Astrocyte (in vitro differentiated cells and primary cell): ENCODE measurements at regions not wholly inside any gene's neighbourhood (a gene's known extent, or its start where the extent isn't known, plus 50 kb on each side); places are given as distances from the start of the nearest gene placed in this dataset.

Source experiments
- DNase-seq: peaks from one replicate; pipeline ENCODE4 v3.0.0-alpha.2; 2010; ENCODE audit warnings: low read depth
- FAIRE-seq: peaks from 2 replicates; lab custom pipeline; 2011; peaks lifted over from hg19 to GRCh38; lab: Jason Lieb, UNC
- H2AFZ ChIP-seq: 2 replicates; pipeline ENCODE4 v1.6.0; 2012; ENCODE audit warnings: low read depth, low read length, inconsistent platforms
- H3K27ac ChIP-seq: 2 replicates; pipeline ENCODE4 v1.5.1; 2011; ENCODE audit warnings: low read depth, low read length, inconsistent platforms
- H3K27me3 ChIP-seq: 2 replicates; pipeline ENCODE4 v1.6.0; 2011; ENCODE audit warnings: low read length, inconsistent platforms; ENCODE audit not compliant: insufficient read depth
- H3K36me3 ChIP-seq: 2 replicates; pipeline ENCODE4 v1.5.1; 2011; ENCODE audit warnings: low read length, inconsistent platforms; ENCODE audit not compliant: insufficient read depth
- H3K4me1 ChIP-seq: 2 replicates; pipeline ENCODE4 v1.5.1; 2011; ENCODE audit warnings: low read length, inconsistent platforms; ENCODE audit not compliant: insufficient read depth
- H3K4me2 ChIP-seq: 2 replicates; pipeline ENCODE4 v1.6.0; 2012; ENCODE audit warnings: low read length, inconsistent platforms
- H3K4me3 ChIP-seq: 2 replicates; pipeline ENCODE4 v1.5.1; 2011; ENCODE audit warnings: low read depth, mild to moderate bottlenecking, low read length, inconsistent platforms; ENCODE audit not compliant: insufficient read depth
- H3K79me2 ChIP-seq: 2 replicates; pipeline ENCODE4 v1.6.0; 2012; ENCODE audit warnings: mild to moderate bottlenecking, low read length, inconsistent platforms; ENCODE audit not compliant: insufficient read depth
- H3K9ac ChIP-seq: 2 replicates; pipeline ENCODE4 v1.6.0; 2012; ENCODE audit warnings: mild to moderate bottlenecking, low read length, inconsistent platforms
- H3K9me3 ChIP-seq: 2 replicates; pipeline ENCODE4 v1.5.1; 2012; ENCODE audit warnings: low read depth, mild to moderate bottlenecking, low read length, inconsistent platforms; ENCODE audit not compliant: insufficient read depth
- H4K20me1 ChIP-seq: 2 replicates; pipeline ENCODE4 v1.6.0; 2012; ENCODE audit warnings: low read length, inconsistent platforms; ENCODE audit not compliant: insufficient read depth
- H3K27ac Mint-ChIP-seq: one replicate; pipeline ENCODE4 v1.8.0; 2021; ENCODE audit warnings: mild to moderate bottlenecking, mixed read lengths; ENCODE audit not compliant: unreplicated experiment
- H3K27me3 Mint-ChIP-seq: one replicate; pipeline ENCODE4 v1.8.0; 2021; ENCODE audit warnings: low read depth, mixed read lengths; ENCODE audit not compliant: unreplicated experiment
- H3K36me3 Mint-ChIP-seq: one replicate; pipeline ENCODE4 v1.8.0; 2021; ENCODE audit warnings: low read depth, mixed read lengths; ENCODE audit not compliant: unreplicated experiment
- H3K4me1 Mint-ChIP-seq: one replicate; pipeline ENCODE4 v1.8.0; 2021; ENCODE audit warnings: low read depth, mixed read lengths; ENCODE audit not compliant: unreplicated experiment
- H3K4me3 Mint-ChIP-seq: one replicate; pipeline ENCODE4 v1.8.0; 2021; ENCODE audit warnings: mild to moderate bottlenecking, moderate library complexity, mixed read lengths; ENCODE audit not compliant: unreplicated experiment
- H3K9me3 Mint-ChIP-seq: one replicate; pipeline ENCODE4 v1.8.0; 2021; ENCODE audit warnings: mild to moderate bottlenecking, mixed read lengths; ENCODE audit not compliant: unreplicated experiment
- CTCF ChIP-seq: IDR thresholded peaks from 2 replicates; pipeline ENCODE4 v1.5.1; 2011; ENCODE audit warnings: low read depth, mild to moderate bottlenecking, inconsistent platforms, low read length, moderate library complexity; ENCODE audit not compliant: insufficient read depth
- EZH2 ChIP-seq: IDR thresholded peaks from 2 replicates; pipeline ENCODE4 v1.6.1; 2012; ENCODE audit warnings: mild to moderate bottlenecking, low read length, inconsistent platforms; ENCODE audit not compliant: insufficient read depth

- peaks cover 3% of the 10 kb centered on the region for H3K9me3 Mint-ChIP-seq
- H3K4me3 ChIP-seq, result no peak overlapping the region
- no peaks in the 10 kb centered on the region for H3K36me3 Mint-ChIP-seq
- no peaks in the 10 kb centered on the region for H3K36me3 ChIP-seq
- H3K27me3 ChIP-seq, result no peaks in the 10 kb centered on the region
- FAIRE-seq (peak; percentile 54), DNase-seq (peak; percentile 70)
- H3K27ac ChIP-seq, result no peak overlapping the region
- H3K4me3 Mint-ChIP-seq, result no peak overlapping the region
- no peaks in the 10 kb centered on the region for H4K20me1 ChIP-seq
- H3K4me2 ChIP-seq, result no peak overlapping the region
- H3K27me3 Mint-ChIP-seq, result no peaks in the 10 kb centered on the region
- H3K4me1 ChIP-seq, result peaks cover 7% of the 10 kb centered on the region
- TF ChIP-seq EZH2 (no peak), CTCF (no peak)
- H3K9ac ChIP-seq, result no peak overlapping the region
- no peaks in the 10 kb centered on the region for H3K79me2 ChIP-seq
- H2AFZ ChIP-seq, result no peak overlapping the region
- H3K27ac Mint-ChIP-seq, result peak overlapping the region; percentile 9
- H3K9me3 ChIP-seq, result no peaks in the 10 kb centered on the region
- H3K4me1 Mint-ChIP-seq, result peaks cover 25% of the 10 kb centered on the region
Measured at GRCh38 chr1:98340511-98340910, 321.0 kb upstream of the SNX7 start.

DNA sequence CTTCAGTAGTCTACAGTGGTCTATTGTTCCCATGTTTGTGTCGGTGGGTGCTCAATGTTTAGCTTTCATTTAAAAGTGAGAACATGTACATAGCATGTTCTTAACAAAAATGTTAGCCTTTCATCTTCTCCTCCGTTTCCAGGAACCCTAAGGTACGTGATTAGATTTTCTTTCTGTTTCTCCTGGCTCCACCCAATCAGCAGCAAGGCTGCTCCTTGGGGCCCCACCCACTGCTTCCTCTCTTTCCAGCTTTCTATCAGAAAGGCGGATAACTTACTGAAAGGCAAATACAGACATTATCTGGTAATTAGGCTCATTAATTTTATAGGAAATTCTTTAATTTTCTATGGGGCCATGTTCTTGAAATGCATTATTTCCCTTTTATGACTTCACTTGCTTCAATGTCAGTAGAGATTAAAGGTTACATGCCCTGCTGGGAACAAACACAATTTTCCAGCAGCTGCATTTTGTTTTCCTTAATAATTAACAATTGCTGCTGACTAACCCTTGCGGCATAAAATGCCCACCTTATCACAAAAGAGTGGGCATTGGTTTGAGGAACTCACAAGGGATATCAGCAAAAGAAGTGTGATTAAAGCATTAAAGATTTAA lies 324.9 kb upstream of the SNX7 start:
- H3K4me3 Mint-ChIP-seq, result no peak overlapping the region
- H3K27me3 Mint-ChIP-seq, result no peaks in the 10 kb centered on the region
- Histone ChIP-seq H4K20me1 (no peaks in the 10 kb centered on the region), H3K79me2 (no peaks in the 10 kb centered on the region), H3K4me1 (peaks cover 4% of the 10 kb centered on the region), H3K9ac (no peak overlapping the region), H3K4me2 (no peak overlapping the region), H3K4me3 (no peak overlapping the region), H2AFZ (no peak overlapping the region), H3K27ac (no peak overlapping the region), H3K36me3 (no peaks in the 10 kb centered on the region), H3K27me3 (no peaks in the 10 kb centered on the region), H3K9me3 (no peaks in the 10 kb centered on the region)
- peaks cover 6% of the 10 kb centered on the region for H3K9me3 Mint-ChIP-seq
- no peaks in the 10 kb centered on the region for H3K36me3 Mint-ChIP-seq
- no peak overlapping the region for H3K27ac Mint-ChIP-seq
- DNase-seq (no peak), FAIRE-seq (no peak)
- H3K4me1 Mint-ChIP-seq, result peaks cover 7% of the 10 kb centered on the region
- TF ChIP-seq EZH2 (no peak), CTCF (no peak)

GRCh38 chr1:98333936-98334335 lies 327.6 kb upstream of the SNX7 start:
- Histone ChIP-seq H4K20me1 (no peaks in the 10 kb centered on the region), H2AFZ (no peak overlapping the region), H3K36me3 (no peaks in the 10 kb centered on the region), H3K4me2 (no peak overlapping the region), H3K4me3 (no peak overlapping the region), H3K4me1 (peaks cover 10% of the 10 kb centered on the region), H3K79me2 (no peaks in the 10 kb centered on the region), H3K9me3 (no peaks in the 10 kb centered on the region), H3K27me3 (no peaks in the 10 kb centered on the region), H3K27ac (no peak overlapping the region), H3K9ac (no peak overlapping the region)
- H3K4me1 Mint-ChIP-seq, result peaks cover 9% of the 10 kb centered on the region
- no peak overlapping the region for H3K27ac Mint-ChIP-seq
- TF ChIP-seq EZH2 (no peak), CTCF (no peak)
- DNase-seq (no peak), FAIRE-seq (no peak)
- no peaks in the 10 kb centered on the region for H3K36me3 Mint-ChIP-seq
- H3K4me3 Mint-ChIP-seq, result no peak overlapping the region
- H3K9me3 Mint-ChIP-seq, result peaks cover 4% of the 10 kb centered on the region
- H3K27me3 Mint-ChIP-seq, result no peaks in the 10 kb centered on the region
